ENCODE measurements at regions not wholly inside any gene's neighbourhood (a gene's known extent, or its start where the extent isn't known, plus 50 kb on each side); places are given as distances from the start of the nearest gene placed in this dataset.

DNA sequence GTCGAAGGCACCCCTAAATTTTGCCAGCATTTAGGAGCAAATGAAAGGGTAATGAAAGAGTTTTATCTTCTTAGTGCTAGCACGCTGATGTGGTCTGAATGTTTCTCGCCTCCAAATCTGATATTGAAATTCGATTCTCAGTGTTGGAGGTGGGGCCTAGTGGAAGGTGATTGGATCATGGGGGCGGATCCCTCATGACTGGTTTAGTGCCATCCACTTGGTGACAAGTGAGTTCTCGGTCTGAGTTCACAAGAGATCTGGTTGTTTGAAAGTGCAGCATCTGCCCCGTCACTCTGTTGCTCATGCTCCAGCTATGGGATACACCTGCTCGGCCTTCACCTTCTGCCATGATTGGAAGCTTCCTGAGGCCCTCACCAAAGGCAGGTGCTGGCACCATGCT is 75.1 kb upstream of the ZBTB40 start:
- Histone ChIP-seq H3K9me3 (replicated peaks; ENCODE audit: insufficient read depth, low read length) (no peaks in the 10 kb centered on the region), H3K79me2 (ENCODE audit: low read length) (no peaks in the 10 kb centered on the region), H3K9me2 (replicated peaks; ENCODE audit: insufficient read depth, low read length) (no peaks in the 10 kb centered on the region), H3K36me3 (replicated peaks; ENCODE audit: insufficient read depth, low read length) (no peaks in the 10 kb centered on the region), H3F3A (ENCODE audit: insufficient read depth, low read length) (no peaks in the 10 kb centered on the region), H3K9ac (ENCODE audit: low read length) (no peak overlapping the region), H3K4me2 (ENCODE audit: low read depth, low read length) (no peak overlapping the region), H3K4me3 (ENCODE audit: low read length) (no peak overlapping the region), H2AFZ (ENCODE audit: low read length) (no peak overlapping the region), H3K27ac (ENCODE audit: low read length) (no peak overlapping the region), H3K27me3 (replicated peaks; ENCODE audit: insufficient read depth, low read length) (peaks cover 99% of the 10 kb centered on the region), H3K4me1 (ENCODE audit: low read length) (no peaks in the 10 kb centered on the region), H4K20me1 (ENCODE audit: insufficient read depth, low read length) (no peaks in the 10 kb centered on the region)
- TF ChIP-seq EZH2 (optimal IDR thresholded peaks at IDR 0.05; ENCODE audit: low read depth, low read length) (no peak), EZH2phosphoT487 (IDR thresholded peaks at IDR 0.05; ENCODE audit: low read length) (no peak)
- TF ChIP-seq, protein P1, sequence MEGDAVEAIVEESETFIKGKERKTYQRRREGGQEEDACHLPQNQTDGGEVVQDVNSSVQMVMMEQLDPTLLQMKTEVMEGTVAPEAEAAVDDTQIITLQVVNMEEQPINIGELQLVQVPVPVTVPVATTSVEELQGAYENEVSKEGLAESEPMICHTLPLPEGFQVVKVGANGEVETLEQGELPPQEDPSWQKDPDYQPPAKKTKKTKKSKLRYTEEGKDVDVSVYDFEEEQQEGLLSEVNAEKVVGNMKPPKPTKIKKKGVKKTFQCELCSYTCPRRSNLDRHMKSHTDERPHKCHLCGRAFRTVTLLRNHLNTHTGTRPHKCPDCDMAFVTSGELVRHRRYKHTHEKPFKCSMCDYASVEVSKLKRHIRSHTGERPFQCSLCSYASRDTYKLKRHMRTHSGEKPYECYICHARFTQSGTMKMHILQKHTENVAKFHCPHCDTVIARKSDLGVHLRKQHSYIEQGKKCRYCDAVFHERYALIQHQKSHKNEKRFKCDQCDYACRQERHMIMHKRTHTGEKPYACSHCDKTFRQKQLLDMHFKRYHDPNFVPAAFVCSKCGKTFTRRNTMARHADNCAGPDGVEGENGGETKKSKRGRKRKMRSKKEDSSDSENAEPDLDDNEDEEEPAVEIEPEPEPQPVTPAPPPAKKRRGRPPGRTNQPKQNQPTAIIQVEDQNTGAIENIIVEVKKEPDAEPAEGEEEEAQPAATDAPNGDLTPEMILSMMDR (IDR thresholded peaks at IDR 0.05; ENCODE audit: low read length) = no peak
- DNase-seq = no peak

DNA sequence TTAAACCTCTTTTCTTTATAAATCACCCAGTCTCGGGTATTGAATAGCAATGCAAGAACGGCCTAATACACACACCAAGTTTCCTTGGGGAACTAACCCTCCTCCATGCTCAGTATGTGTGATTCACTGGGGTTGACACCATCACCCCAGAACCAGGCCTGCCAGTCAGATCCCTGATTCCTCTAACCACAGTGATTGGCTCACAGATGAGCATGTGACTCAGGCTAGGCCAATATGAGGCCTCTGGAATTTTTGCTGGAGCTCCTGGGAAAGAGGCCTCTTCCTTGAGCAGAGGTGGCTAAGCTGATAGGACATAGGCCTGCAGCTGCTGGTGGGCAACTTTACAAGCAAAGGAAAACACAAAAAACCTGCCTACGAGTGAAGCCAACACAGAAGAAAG is 74.7 kb upstream of the ZBTB40 start:
- no peak for DNase-seq
- no peak overlapping the region for H3K4me2 ChIP-seq (ENCODE audit: low read depth, low read length)
- H3K4me1 ChIP-seq (ENCODE audit: low read length) = no peaks in the 10 kb centered on the region
- no peak overlapping the region for H2AFZ ChIP-seq (ENCODE audit: low read length)
- H3K27me3 ChIP-seq (replicated peaks; ENCODE audit: insufficient read depth, low read length) = peaks cover 99% of the 10 kb centered on the region
- H3F3A ChIP-seq (ENCODE audit: insufficient read depth, low read length) = no peaks in the 10 kb centered on the region
- no peak overlapping the region for H3K27ac ChIP-seq (ENCODE audit: low read length)
- H4K20me1 ChIP-seq (ENCODE audit: insufficient read depth, low read length) = no peaks in the 10 kb centered on the region
- no peaks in the 10 kb centered on the region for H3K79me2 ChIP-seq (ENCODE audit: low read length)
- no peaks in the 10 kb centered on the region for H3K36me3 ChIP-seq (replicated peaks; ENCODE audit: insufficient read depth, low read length)
- no peak overlapping the region for H3K4me3 ChIP-seq (ENCODE audit: low read length)
- no peak for TF ChIP-seq EZH2 (optimal IDR thresholded peaks at IDR 0.05; ENCODE audit: low read depth, low read length)
- no peak for TF ChIP-seq EZH2phosphoT487 (IDR thresholded peaks at IDR 0.05; ENCODE audit: low read length)
- TF ChIP-seq, protein P1 (IDR thresholded peaks at IDR 0.05; ENCODE audit: low read length) = no peak
- no peaks in the 10 kb centered on the region for H3K9me3 ChIP-seq (replicated peaks; ENCODE audit: insufficient read depth, low read length)
- no peak overlapping the region for H3K9ac ChIP-seq (ENCODE audit: low read length)
- no peaks in the 10 kb centered on the region for H3K9me2 ChIP-seq (replicated peaks; ENCODE audit: insufficient read depth, low read length)

DNA sequence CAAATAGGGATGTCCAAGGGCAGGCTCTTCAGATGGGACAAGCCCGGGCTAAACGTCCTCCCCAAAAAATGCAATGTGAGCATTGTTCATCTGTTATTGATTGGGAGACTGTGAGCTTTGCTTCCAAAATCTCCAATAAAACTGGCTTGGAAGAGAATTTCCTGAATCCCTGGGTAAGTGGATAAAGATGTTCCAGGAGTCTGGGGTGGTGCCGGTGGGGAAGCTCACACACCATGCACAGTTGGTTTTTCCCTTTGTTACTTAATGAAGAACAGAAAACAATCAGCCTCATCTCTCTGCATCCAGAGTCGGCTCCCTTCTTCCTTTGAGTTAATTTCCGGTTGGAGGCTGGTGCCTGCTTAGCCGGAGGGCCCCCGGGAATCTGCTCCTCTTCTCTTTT is 72.1 kb upstream of the ZBTB40 start:
- H3F3A ChIP-seq (ENCODE audit: insufficient read depth, low read length) = no peaks in the 10 kb centered on the region
- H4K20me1 ChIP-seq (ENCODE audit: insufficient read depth, low read length) = no peaks in the 10 kb centered on the region
- no peaks in the 10 kb centered on the region for H3K4me1 ChIP-seq (ENCODE audit: low read length)
- no peaks in the 10 kb centered on the region for H3K9me2 ChIP-seq (replicated peaks; ENCODE audit: insufficient read depth, low read length)
- no peaks in the 10 kb centered on the region for H3K36me3 ChIP-seq (replicated peaks; ENCODE audit: insufficient read depth, low read length)
- no peak overlapping the region for H3K4me3 ChIP-seq (ENCODE audit: low read length)
- H3K4me2 ChIP-seq (ENCODE audit: low read depth, low read length) = no peak overlapping the region
- peaks cover 100% of the 10 kb centered on the region for H3K27me3 ChIP-seq (replicated peaks; ENCODE audit: insufficient read depth, low read length)
- no peak overlapping the region for H3K9ac ChIP-seq (ENCODE audit: low read length)
- H3K9me3 ChIP-seq (replicated peaks; ENCODE audit: insufficient read depth, low read length) = no peaks in the 10 kb centered on the region
- DNase-seq = no peak
- H3K27ac ChIP-seq (ENCODE audit: low read length) = no peak overlapping the region
- no peaks in the 10 kb centered on the region for H3K79me2 ChIP-seq (ENCODE audit: low read length)
- H2AFZ ChIP-seq (ENCODE audit: low read length) = no peak overlapping the region
- TF ChIP-seq, protein P1 (IDR thresholded peaks at IDR 0.05; ENCODE audit: low read length) = no peak
- TF ChIP-seq EZH2phosphoT487 (IDR thresholded peaks at IDR 0.05; ENCODE audit: low read length) = no peak
- no peak for TF ChIP-seq EZH2 (optimal IDR thresholded peaks at IDR 0.05; ENCODE audit: low read depth, low read length)

All from MM.1S (cell line).